SK-MEL-5 (cell line): ENCODE measurements at regions not wholly inside any gene's neighbourhood (a gene's known extent, or its start where the extent isn't known, plus 50 kb on each side); places are given as distances from the start of the nearest gene placed in this dataset.
A peak's percentile ranks its signal among the peaks of the same experiment; 100 is the strongest.
"Not testable (repeated sequence)": the region's sequence is repeated elsewhere in the genome, so short reads cannot be mapped to it uniquely, and the experiment has no call there.

Experiments
- DNase-seq: peaks from one replicate; pipeline ENCODE4 v3.0.0-alpha.2; 2016; ENCODE audit warnings: low read depth, low spot score
- in situ Hi-C: cut with HindIII; loops from 2 replicates; pipeline ENCODE4 v1.10.0; 2016; ENCODE audit warnings: low sequenced_read_pairs, high pct_unique_total_duplicates, low pct_unique_long_range_greater_than_20kb

DNA sequence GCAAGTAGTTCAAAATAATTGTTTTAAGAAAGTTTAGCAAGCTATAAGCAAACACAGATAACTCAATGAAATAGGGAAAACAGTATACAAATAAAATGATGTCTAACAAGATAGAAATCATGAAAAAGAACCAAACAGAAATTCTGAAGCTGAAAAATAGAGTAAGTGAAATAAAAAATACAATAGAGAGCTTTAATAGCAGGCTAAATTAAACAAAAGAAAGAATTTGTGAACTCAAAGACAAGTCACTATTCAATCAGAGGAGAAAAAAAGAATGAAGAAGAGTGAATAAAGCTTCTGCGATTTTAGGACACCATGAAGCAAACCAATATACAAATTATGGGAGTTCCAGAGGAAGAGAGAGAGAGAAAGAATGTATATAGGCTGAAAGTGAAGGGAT, 576.8 kb downstream of the STK39 start:
- DNase-seq: no peak
- in situ Hi-C loops: no loop called here

DNA sequence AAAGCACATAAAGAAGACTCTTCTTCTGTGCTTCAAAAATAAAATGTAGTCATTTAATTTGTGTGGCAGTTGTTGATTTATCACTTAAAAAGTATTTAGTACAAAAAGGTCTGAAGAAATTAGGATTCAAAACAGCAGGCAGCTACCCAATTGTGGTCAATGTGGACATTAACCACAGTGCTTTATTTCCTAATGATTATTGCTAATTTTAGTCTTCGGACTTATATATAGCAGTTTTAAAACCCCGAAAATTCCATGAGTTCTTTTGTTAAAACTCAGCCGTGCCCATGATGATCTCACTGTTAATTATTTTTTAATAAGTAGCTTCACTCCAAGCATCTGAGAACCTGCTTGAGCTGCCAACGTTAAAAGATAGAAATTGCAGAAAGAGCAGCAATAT, 594.3 kb downstream of the STK39 start:
- no peak for DNase-seq
- in situ Hi-C loops: no loop called here

DNA sequence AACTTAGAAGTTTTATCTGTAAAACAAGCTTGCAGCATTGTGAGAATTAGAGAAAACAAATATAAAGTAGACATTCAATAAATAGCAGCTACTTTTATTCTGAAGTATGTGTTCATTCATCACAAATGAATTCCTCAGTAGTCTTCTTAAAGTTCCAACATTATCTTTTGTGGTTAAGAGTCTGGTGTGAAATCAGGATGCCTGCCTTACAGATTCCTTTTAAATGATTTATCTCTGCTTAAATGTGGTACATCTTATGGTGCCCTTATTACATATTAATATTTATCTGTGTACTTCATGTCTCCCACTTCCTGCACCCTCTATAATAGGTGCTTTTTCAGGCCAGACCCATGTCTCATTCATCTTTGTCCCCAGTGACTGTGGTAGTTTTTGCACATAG, 595.0 kb downstream of the STK39 start:
- no peak for DNase-seq
- in situ Hi-C loops: no loop called here

DNA sequence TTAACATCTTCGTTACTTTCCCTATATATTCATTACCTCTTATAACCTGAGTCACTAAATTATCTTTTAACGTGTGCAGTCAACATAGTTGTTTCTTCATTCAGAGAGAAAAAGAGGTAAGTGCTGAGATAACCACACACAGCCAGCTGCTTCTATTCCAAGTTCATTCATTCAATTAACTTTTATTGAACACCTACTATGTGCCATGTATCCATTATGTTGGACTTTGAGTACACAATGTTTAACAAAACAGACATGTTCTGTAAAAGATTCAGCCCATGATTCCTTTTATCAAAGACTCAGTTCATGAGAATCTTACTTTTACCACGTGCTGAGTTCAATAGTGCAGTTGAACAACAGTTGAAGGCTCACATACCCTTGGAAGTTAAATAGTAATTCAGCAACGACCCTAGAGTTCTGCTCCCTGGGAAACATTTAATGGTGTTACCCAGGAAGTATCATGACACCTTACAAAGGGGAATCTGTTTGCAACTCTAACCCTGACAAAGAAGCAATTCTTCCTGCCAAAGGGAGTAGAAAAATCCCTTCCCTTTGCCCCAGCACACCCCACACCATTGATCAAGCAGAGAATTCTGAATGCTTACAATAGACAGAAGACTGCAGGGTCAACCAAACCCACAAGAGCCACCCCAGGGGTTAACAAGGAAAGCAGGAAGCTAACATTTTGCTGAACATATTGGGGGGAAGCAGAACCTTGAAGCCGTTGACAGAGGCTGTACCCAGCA, 595.8 kb downstream of the STK39 start:
- in situ Hi-C loops: no loop called here
- DNase-seq: peak; percentile 98

DNA sequence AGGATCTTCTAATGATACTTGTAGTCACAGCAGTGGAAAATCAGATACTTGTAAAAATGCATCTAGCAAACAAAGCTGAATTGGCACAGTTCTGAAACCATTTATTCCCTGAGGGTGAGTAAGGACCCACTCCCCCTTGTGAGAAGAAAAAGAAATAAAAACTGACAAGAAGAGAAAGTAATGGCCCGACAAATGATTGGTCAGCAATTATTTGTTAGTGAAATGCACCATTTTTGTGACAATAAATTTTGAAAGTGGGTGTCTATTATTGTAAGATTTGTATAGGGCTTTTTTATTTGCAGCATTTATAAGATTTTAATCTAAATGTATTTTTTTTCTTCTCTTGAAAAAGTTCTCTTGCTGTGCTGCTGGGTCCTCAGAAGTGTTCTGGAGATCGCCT, 600.8 kb downstream of the STK39 start:
- in situ Hi-C loops: no loop called here
- no peak for DNase-seq

DNA sequence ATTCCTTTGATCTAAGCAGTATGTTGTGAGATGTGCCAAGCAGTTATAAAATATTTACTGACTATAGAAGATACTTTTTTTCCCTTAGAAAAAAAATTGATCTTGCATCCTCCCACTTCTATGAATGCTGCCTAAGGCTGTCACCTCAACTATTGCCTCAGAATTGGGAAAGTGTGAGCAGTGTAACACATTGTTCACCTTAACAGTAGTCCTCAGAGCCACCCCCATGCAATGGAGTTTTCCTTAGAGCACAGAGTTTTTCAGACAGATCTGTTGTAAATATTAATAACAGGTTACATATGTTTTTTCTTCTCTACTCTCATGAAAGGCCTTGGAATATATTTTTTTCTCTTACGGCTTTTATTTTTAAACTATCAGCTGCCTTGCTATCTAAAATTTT, 607.3 kb downstream of the STK39 start:
- in situ Hi-C loops: no loop called here
- DNase-seq: no peak

DNA sequence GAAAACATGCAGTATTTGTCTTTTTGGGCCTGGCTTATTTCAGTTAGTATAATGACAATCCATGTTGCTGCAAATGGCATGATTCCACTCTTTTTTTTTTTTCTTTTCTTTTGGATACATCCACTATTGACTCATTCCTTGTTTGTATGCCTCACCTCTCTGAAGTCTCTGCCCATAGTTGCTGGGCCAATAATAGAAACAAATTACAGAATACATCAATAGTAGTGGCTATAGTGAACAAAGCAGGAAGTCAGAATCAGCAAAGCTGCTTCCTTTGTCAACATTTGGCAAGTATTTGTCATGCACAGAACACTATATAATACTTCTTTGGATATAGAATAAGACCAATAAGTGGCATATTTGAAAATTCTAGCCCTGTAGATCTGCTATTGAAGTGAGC, 609.7 kb downstream of the STK39 start:
- no peak for DNase-seq

DNA sequence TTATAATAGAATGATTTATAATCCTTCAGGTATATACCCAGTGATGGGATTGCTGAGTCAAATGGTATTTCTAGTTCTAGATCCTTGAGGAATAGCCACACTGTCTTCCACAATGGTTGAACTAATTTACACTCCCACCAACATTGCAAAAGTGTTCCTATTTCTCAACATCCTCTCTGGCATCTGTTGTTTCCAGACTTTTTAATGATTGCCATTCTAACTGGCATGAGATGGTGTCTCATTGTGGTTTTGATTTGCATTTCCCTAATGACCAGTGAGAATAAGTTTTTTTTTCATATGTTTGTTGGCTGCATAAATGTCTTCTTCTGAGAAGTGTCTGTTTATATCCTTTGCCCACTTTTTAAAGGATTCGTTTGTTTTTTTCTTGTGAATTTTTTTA, 615.1 kb downstream of the STK39 start:
- in situ Hi-C loops, DNase-seq: not testable (repeated sequence)

More for the DNA sequence above, 609.7 kb downstream of the STK39 start:
- in situ Hi-C loops: no loop called here

DNA sequence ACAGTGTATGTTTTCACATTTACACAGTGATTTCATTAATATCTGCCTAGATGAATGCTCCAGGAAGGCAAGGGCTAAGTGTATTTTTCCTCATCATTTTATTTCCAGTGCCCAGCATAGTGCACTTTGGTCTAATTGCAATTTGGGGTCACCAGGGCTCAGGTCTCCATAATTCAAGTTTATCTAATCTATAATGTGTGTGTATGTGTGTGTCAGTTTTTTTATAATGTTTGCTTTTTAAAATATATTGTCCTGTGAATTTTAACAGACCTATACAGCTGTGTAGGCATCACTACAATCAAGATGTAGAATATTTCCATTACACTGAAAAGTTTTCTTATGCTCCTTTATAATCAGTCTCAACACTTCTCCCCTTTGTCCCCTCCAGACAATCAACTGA, 620.4 kb downstream of the STK39 start:
- in situ Hi-C loops: no loop called here
- no peak for DNase-seq

DNA sequence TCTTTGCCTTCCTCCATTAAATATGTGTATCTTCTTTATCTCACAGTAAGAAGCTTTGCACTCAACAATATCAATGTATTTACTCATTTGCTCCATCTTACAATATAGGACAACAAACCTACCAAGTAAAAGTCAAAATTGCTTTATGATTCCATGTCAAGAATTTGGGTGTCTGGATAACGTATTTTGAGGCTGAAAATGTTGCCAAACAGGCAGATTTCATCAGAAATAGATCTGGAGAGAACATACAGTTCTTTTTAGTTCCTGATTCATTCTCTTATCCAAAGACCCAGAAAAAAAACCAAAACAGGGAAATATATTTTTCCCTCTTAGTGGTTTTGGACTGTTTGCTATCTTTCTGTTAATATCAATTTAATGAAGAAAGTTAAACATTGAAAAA, 621.1 kb downstream of the STK39 start:
- no peak for DNase-seq
- in situ Hi-C loops: no loop called here

DNA sequence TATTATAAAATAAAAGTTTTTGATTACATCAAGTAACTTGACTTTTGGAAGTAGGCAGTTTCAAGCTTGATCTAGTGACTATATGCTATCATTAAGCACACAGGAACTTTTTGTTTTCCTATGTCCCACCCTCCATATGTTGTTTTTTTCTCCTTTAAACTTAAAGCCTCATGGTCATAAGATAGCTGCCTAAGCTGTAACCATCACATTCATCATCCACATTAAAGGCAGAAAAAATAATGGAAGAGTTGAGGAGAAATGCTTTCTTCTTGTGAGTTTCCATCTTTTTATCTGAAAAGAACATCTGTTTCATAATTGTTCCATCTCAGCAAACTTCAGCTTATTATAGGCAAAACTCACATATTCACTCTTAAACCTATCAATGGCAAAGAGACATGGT, 630.4 kb downstream of the STK39 start:
- in situ Hi-C loops: no loop called here

DNA sequence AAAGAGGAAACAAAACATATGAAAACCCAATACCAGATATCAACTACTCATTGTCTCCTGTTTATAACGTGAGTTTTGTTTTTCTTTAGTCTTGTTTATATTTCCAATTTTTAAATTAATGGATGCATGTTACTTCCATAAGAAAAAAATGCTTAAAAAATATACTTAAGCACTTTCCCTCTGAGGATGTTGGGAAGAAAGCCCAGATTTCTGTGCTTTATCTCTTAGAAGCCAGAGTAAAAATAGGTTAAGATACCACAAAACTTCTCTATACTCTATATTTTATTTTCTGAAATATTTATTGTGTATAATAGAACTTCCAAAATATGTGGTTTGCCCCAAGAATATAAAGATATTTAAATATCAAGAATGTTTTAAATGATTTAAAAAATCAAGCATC, 633.9 kb downstream of the STK39 start:
- in situ Hi-C loops: no loop called here
- DNase-seq: no peak

More for the DNA sequence above, 630.4 kb downstream of the STK39 start:
- DNase-seq: no peak

DNA sequence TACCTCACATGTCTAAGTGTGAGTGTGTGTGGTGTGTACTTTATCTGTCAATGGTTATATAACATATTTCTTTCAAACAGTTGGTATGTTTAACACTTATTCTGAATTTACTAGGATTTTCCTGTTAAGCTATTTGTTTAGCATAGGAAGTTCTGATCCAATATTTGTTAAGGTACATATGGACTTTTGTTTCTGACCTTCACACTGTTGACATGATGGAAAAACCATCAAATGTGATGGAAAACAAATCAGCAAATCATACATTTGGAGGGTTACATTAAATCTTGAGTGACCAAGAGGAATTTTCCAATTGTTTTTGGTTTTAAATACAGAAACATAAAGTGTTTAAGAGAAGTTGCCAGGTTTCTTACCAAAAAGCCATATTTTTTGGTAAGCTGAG, 638.9 kb downstream of the STK39 start:
- no peak for DNase-seq
- in situ Hi-C loops: no loop called here

DNA sequence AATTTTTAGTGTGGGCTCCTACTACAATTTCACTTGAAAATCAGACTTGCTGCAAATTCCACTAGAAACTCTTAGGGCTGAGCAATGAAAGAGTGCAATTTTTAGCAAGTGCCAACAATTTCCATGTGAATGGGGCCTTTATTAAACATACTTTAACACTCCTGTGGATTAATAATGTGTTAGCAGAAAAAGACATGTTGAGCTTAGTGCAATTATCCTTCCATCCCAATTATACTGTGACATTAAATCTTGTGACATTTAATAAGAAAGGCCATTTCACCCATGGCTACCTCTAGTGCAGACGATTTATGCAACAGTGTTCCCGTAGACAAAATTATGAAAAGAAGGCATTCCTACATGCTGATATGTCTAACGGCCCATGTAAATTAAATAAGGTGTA, 639.7 kb downstream of the STK39 start:
- in situ Hi-C loops: no loop called here
- DNase-seq: no peak

DNA sequence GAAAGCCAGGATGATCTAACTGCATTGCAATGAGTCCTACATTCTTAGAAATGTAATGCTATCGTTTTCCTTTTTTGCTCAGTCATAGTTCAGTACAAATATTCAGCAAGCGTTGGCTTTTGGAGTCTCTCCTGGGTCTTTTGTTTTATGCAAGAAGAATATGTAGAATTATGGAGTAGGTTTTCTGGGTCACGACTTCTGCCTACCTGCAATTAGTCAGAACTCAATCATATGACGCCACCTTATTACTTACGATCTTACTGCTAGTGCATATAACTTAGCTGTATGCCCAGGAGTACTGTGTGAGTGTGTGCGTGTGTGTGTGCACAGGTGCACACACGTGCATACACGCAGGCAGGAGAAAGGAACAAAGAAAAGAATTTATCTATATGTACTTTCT, 640.2 kb downstream of the STK39 start:
- in situ Hi-C loops: no loop called here
- DNase-seq: no peak

DNA sequence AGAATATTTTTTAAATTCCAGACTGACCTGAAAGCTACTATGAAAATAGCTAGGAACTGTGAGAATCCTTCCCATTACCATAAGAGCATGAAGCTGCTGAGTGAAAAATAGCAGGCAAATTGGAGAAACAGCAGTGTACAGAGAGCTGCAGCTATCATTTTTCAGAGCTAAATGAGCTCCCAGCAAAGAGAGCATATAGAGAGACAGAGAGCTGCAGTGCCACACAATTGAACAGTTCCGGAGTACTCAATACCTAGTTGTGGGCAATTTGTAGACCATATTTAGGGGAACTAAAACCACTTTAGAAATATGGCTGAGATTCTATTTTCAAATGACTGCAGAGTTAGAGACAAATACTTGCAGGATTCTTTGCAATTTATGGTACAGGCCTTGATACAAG, 645.3 kb downstream of the STK39 start:
- no peak for DNase-seq
- in situ Hi-C loops: no loop called here

DNA sequence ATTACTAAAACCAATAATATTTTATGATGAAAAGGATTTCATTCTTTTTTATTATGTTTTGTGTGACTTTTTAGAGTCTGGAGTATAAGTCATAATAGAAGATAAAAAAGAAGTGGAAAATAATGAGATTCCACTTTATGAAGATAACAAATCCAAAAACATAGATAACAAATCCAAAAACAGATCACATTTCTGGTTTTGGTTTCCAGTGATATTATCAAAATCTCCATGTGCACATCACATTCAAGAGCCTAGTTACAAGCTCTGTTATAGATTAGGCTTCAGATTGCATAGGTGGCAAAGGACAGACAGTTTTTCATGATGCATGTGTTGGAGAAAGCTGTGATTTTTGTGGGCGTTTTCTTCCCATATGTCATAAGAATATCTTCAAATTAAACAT, 648.2 kb downstream of the STK39 start:
- in situ Hi-C loops: no loop called here

DNA sequence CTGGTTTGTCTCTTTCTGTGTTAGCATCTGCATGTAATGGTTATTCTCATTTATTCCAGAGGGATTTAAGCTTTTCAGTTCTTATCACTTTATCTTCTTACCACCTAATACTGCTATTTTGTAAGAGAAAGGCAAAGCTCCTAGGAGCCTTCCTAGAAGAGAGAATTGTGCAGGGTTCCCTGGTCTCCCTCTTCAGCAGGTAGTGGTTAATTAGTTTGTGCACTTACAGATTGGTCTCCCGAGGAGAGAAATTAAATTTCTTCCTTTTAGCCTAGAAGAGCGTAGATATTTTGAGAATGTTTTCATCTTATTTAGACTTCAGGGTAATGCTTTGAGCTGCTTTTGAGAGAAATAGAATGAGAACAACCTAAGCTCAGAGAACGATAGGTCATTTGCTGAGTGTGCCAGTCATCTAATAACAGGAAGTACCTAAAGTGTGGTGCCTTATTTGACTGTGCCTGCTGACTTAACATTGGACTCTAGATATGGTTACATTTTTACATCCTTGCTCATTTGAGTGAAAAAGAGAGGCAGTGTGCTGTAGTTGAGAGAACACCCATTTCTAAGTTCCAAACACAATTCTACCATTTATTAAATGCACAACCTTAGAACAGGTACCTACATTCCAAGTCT, 651.4 kb downstream of the STK39 start:
- in situ Hi-C loops: no loop called here
- DNase-seq: no peak

More for the DNA sequence above, 648.2 kb downstream of the STK39 start:
- no peak for DNase-seq

DNA sequence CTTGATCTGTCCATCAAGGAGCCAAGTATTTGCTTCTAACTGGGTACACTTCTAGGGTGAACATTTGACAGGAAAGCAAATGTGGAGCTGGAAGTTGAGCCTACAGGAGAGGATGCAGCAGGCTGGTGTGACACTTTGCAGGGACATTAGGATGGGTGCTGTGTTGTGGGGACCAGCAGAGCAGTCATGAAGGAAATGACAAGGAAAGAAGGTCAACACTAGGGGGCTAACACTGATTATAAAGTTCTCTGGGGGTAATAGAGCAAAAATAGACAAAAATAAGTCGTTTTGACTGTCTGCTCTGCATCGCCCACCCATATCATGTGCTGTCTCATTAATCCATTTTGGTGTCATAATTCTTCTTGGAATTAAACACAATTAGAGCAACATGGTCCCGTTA, 652.4 kb downstream of the STK39 start:
- in situ Hi-C loops: no loop called here
- no peak for DNase-seq
